HL-60 (cell line): ENCODE measurements at regions not wholly inside any gene's neighbourhood (a gene's known extent, or its start where the extent isn't known, plus 50 kb on each side); places are given as distances from the start of the nearest gene placed in this dataset.

Experiments
- CTCF ChIP-seq: IDR thresholded peaks from one replicate; pipeline ENCODE4 v1.5.1; 2011; ENCODE audit warnings: low read length, control low read depth, inconsistent platforms; ENCODE audit not compliant: insufficient read depth
- GABPA ChIP-seq: IDR thresholded peaks from 2 replicates; pipeline ENCODE4 v1.6.1; 2012; ENCODE audit warnings: low read depth
- POLR2AphosphoS5 ChIP-seq: IDR thresholded peaks from 2 replicates; pipeline ENCODE4 v1.6.1; 2012; ENCODE audit warnings: low read depth

GRCh38 chr9:103078581-103078980 is 83.4 kb downstream of the CYLC2 start:
- TF ChIP-seq CTCF (no peak), POLR2AphosphoS5 (no peak), GABPA (no peak)
